OCI-M2 (cell line): ENCODE measurements at regions not wholly inside any gene's neighbourhood (a gene's known extent, or its start where the extent isn't known, plus 50 kb on each side); places are given as distances from the start of the nearest gene placed in this dataset.

Experiments
- DNase-seq: peaks from one replicate; lab custom pipeline; 2025; ENCODE audit not compliant: unreplicated experiment; lab: John Stamatoyannopoulos, UW

DNA sequence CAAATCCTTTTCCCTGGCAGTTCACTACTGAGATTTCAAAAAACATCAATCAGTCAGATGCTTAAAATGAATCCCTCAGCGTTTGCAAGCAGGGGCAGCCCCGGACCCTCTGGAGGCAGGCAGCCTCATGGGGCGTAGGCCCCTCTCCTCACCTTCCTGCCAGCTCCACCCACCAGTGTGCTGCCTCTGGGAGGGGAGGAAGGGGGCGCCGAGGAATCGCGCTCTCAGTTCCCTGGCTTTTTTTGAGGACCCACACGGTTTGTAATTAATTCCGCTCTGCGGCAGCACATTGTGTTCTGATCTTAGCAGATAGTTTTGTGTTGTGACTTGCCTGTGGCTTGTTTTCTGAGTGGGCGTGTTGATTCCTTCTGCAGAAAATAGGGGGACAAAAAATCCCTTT lies 159.9 kb downstream of the KLF13 start:
- no peak for DNase-seq

DNA sequence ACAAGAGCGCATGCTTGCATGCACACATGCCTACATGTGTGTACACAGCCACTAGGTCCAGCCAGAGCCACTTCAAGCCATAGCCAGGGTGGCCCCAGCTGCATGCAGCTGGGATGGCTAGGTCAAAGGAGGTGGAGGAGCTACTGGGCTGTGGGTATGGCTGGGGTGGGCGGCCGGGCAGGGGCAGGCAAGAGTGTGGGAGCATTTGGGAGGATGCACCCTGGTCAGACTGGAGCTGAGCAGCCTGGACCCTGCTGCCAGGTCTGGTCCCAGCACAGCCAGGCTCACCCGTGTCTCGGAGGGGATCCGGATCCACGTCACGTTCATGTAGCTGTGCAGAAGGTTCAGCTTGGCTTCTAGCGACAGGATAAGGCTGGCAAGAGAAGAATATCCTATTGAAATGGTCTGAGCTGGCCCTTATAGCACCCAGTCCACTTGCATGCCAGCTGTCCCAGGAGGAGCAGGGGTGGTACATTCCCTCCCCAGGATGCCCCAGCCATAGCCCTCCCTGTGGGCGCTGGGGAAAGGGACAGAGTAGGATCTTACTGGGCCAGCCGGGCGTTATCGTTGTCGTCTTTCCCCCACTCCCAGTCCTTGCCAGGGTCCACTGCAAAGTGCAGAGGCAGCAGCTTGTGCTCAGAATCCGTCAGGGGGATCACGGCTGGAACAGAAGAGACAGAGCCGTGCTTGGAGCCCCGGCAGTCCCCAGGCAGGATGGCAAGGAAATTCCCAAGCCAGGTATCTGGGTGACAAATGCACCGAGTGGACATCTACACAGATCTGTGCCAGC lies 160.5 kb downstream of the KLF13 start:
- no peak for DNase-seq

DNA sequence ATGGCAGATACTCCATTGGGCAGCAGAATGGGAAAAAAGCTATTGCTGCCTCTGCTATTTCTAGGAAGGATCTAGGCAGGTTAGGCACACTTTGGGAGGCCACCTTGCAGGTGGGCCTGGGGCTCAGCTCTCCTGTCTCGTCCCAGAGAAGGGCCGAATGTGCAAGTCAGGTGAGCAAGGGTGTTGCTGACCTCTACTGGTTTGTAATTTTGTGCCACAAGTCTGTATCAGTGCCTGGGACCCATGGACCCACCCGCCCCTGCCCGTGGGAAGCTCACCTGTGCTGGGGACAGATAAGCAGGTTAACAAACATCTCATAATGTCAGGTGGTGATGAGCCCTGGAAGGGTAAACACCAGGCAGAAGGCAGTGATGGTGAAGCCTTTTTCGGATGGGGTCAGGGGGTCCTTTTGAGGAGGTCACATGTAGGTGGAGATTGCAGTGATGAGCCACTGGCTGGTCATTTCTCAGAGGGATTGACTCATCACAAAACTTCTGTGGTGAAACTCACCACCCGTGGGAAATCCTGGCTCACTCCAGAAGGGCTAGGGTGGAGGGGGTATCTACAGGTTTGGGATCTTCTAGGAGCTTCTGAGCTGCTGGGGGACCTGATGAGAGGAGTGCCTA lies 161.3 kb downstream of the KLF13 start:
- no peak for DNase-seq

DNA sequence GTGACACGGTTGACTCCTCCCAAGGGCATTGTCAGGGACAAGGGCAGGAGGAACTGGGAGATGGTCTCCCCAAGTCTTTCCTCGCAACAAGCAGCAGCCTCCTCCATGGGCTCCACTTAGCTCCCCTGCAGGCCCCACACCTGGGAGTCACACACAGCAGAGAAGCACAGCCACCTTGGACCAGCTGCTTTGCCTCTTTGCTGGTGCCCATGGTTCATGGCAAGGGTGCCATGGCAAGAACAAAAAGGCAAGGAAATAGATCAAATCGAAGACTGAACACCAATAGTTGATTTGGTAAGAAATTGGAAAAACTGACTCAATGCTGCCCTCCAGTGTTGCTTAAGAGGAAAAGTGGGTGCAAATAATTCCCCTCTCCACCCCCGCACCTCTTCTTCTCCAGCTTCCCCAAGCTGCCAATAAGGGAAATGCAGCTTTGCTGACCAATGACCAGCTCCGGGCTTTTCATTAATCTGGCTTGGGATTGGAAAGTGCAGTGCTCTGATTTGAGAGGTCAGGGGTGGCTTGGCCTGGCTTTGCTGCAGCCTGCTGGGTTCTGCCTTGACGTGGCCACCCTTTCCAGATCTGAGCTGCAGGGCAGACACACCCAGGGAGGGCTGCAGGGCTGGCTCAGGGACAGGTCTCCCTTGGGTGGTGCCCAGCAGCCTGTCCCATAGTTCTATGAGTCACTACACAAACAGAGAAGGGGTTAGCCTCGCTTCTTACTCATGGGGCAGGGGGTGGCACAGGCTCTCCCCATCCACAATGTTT lies 162.0 kb downstream of the KLF13 start:
- DNase-seq, result peak; percentile 6

DNA sequence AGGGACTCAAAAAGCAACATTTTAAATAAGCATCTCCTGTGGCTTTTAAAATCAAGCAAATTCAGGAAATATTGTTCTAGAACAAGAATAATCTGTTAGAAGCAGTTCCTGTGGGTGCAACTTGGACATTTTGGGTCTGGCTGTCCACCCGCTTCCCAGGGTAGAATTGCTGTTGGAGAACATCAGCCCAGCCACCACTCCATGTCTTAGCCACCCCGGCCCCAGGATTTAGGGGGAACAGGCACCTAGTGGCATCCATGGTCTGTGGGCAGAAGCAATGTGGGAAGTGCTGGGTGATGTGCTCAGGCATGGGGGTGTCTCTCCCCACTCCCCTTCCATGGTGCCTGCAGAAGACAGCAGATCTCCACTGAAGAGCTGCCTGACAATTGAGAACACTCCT lies 162.6 kb downstream of the KLF13 start:
- DNase-seq, result no peak

DNA sequence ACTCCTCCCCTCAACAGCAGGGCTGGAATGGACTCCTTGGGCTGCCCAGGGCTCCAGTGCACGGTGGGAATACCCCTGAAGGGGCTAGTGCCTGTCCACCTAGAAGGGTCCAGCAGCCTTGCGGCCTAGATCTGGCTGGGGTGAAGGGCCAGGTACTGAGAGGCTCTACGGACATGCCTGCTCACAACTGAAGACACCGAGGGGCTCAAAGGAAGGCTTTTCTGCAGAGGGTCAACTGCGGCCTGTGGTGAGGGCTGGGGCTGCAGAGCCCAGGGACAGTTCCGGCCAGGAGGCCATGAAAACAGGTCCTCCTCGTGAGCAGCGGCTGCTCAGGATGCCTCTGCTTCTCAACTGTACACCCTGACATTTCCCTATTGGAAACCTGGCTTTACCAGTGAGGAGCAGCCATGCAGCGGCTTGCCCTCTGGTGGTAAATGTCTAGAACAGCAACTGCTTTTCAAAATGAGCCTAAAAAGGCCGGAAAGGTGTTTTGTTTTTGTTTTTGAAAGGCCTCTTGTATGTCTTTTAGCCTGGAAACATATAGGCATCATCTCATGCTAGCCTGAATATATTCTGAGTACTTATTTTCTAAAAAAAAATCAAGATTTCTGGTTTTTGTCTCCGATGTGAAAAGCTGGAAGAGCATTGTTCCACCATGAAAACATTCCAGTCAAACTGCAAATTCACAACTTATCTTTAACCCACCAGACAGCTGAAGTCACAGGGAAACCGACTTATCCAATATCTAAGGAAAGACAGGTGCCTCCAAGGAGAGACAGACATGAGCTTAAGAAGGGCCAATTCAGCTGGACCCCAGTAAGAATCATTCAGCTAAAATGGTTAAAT lies 163.4 kb downstream of the KLF13 start:
- DNase-seq, result no peak

DNA sequence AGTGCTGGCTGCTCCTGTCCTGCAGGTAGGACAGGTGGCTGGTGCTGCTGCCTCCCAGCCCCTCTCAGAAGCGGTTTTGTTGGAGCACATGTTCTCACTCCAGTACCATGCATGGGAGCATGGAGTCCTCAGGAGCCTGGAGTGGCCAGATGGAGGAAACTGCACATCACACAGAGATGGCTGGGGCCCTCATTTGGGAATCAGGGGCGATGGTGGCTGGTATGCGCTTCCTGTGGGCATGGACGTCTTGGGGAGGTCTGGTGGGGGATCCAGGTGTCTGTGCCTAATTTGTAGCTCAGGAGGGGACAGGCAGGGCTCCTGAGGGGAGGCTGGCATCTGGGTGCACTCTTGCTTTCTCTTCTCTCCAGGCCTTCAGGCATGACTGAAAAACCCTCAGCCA lies 168.2 kb downstream of the KLF13 start:
- DNase-seq, result no peak

DNA sequence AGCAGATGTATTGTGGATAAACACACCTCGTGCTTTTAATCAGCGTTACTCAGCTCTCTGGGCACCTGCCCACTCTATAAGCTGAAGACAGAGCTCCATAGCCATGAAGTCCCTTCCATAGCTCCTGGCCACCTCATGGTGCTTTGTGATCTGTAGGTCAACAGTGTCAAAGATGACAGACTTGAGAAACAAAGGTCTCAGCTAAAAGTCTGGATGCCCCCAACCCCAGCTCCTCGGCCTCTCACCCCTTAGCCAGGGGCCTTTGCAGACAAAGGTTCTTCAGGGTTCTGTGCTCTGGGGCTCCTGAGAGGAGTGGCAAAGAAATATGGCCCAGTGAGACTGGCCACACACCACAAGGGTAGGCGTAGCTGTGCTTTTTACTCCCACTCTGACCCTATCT lies 168.6 kb downstream of the KLF13 start:
- no peak for DNase-seq

DNA sequence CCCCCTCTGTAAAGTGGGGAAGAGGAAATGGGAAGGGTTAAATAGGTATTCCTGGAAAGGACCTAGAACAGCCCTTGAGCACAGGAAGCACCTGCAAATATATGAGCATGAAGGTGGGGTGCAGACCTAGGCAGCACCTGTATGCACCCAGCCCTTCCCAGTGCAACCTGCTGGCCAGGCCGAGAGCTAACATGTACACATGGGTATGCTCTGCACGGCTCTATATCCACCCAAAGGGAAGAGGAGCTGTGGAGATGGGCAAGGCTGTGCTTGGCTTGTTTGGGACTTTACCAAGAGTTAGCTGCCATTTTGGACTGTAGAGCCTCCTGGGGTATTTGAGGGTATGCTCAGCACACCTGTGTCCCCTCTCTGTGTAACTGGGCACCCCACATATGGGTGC lies 171.2 kb downstream of the KLF13 start:
- no peak for DNase-seq

DNA sequence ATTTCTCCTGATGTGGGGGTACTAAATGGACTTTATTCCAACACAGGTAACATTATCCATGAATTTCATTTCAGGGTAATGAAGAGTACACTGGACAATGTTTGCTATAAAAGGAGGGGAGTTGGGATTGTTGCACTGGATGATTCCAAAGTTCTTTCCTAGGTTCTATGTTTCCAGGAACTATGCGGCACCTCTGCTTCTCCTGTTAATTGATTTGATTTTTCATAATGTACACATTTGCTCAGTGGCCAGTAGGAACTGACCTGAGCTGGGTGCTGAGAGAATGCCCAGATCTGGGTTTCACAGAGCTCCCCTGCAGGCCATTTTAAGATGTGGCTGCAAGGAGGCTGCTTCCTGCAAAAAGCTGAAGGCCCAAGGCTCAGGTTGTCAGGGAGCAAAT lies 171.7 kb downstream of the KLF13 start:
- DNase-seq, result no peak

DNA sequence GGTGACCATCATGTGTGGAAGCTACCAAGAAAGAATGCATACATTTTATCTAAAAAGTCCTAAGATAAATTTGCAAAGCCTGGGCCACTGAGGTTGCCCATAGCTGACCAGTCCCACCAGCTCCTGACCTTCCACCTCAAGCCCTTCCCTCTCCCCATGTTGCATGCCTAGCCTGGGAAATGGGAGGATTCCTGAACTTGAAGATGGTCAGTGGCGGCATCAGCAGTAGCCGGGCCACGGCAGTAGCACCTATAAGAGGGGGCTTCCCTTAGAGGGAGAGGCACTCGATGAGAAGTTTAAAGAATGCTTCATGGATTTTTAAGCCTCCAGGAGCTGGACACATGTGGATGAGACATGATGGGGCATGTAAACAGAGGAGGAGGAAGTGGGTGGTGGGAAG lies 172.1 kb downstream of the KLF13 start:
- DNase-seq, result no peak

DNA sequence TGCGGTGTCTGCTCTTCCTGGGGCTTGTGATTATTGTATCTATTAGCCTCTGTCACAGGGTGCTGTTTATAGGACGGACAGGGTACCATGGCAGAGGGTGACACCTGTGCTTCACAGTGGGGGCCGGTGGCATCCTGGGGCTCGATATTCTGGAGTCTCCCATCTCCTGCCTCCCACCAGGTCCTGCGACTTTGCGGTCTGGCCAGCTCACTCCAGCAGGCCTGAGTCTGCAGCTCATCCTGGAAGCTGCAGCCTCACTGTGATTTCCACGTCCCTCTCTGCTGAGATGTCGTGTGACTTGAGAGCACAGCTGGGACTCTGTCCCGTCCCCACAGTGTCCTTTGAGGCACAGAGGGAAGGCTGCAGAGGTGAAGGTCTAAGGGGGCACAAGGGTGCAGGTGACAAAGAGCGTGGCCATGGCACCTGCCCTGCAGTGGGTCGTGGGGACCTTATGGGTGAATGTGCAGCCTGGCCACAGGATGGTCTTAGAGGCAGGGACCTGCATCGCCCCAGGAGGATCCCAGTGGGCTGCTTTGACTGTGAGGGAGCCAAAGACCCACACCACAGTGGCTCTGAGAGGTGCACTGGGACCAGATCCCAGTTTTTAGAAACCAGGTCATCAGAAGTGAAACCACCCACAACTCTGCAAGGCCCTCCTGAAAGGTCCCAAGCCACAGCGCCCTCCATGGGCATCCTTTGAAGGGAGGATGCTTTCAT lies 172.8 kb downstream of the KLF13 start:
- no peak for DNase-seq

DNA sequence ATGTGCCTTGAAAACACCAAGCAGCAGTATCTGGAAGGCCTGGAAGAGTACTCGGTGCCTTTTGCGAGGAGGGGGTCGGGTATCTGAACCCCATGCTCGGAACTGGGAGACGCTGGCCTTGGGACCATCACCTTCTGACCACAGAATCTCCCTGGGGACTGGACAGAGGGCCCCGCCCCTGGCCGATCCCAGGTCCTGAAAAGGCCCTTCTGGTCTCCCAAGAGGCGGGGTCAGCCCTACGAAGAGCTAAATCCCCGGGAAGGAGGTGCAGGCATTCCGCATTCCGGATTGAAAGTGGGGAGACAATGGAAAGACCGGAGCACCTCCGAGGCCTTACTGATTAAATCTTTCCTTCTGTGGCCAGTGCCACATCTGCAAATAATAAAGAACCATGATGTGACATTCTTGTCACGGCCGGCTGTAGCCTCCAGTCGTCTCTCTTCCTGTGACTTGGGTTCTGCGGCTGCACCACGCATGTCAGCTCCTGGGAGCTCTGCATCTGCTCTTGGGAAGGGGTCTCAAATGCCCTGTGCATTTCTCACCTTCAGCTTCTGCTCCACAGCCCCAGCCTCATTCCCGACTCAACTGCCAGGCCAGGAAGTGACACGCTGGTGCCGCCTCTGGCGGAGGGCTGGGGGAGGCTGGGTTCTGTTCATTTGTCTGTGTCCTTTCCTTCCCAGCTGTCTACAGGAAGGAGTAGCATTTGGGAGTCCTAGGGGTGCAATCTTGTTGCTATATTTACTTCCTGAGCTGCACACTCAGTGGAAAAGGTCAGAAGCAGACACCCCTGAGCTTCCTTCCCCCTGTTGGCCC lies 173.5 kb downstream of the KLF13 start:
- no peak for DNase-seq

DNA sequence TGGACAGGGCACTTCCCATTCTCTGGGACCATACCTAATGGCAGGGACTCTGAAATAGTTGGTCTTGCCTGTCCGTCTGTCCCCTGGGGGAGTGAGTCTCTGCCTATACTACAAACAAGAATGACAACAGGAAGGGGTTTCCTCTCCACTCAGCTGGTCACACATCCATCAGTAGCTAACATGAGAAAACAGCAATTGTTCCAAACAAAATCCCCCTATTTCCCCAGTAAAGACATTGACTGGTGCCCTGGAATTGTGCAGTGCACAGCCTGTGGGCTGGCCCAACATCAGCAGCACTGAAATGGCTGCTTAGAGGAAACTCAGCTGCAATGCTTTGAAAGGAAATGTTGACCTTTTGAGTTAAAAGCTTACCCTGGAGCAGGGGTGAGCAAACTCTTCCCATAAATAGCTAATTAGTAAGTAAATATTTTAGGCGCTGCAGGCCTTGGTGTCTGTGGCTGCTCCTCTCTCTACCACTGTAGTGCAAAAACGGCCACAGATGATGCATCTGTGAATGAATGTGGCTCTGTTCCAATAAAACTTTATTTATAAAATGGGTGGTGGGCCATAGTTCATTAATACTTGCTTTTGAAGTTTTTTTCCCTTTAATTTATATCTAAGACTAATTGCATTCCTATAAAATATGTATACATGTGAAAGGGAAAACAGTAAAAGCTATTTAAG lies 174.3 kb downstream of the KLF13 start:
- no peak for DNase-seq

DNA sequence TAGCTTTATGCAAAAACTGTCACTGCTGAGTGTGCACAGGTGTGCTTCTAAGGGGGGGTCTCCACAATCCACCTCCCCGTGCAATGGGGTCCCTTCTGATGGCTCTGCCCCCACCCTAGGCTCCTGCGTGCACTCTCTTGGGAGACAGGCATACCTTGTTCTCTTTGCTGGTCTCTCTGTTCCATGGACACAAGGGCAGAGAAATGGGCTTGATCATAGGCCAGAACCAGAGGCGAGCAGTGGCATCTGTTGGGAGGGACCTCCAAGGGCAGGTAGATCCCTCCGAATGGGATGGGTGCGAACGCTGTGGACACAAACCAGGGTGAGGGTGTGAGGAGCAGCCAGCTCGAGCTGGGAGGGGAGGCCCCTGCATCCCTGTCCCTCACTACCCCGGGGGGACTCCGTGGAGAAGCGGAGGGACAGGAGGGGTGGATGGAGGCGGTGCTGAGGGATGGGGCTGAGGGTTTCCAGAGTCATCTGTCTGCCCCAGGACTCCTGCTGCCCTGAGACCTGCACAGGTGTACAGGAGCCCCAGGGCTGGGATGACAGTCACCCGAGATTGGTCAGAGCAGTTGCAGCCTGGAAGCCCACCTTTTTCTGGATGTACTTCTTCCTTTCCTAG lies 175.0 kb downstream of the KLF13 start:
- no peak for DNase-seq

DNA sequence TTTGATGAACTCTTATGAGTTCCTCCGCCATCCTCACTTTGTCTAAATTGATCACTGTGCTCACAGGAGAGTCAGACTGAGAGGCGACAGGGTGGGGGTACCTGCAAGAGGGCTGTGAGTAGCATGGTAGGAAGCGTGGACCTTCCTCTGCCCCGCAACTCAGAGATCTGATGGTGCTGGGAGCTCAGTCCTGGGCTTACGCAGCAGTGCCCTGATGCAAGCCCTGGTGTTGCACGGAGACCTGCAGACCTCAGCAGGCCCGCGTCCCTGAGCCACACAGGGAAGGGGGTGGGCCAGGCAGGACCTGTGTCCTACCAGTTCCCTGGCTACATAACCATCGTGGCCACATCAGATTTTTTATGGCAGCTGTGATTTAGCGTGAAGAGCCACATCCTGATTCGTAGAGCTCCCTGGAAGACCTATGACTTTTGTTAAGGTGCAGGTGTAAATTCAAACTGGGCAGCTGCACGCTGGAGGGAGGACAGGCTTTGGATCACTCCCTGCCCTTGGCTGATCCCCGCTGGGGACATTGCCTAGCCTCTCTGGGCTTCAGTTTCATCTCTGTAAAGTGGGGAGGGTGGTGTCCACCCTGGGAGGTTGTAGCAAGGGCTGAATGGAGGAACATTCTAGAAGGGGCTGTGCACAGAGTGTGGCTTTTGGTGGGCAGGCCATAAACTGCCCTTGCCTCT lies 176.1 kb downstream of the KLF13 start:
- DNase-seq, result no peak

DNA sequence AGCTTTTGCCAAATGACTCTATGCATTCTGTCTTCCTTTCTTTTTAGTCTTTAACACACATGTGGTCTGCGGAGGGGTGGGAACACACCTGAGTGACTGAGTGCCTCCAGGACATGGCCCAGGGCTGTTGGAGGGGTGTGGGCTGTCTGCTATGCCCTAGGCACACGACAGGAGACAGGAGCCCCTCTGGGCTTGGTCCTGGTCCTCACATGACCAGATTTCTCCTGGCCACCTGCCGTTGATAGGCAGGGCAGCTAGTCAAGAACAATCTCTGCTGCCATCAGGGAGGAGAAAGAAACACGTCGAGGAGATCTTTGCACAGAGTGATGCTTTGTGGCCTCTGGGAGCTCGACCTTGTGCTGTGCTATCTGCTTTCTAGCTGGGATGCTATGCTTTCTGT lies 176.6 kb downstream of the KLF13 start:
- no peak for DNase-seq

DNA sequence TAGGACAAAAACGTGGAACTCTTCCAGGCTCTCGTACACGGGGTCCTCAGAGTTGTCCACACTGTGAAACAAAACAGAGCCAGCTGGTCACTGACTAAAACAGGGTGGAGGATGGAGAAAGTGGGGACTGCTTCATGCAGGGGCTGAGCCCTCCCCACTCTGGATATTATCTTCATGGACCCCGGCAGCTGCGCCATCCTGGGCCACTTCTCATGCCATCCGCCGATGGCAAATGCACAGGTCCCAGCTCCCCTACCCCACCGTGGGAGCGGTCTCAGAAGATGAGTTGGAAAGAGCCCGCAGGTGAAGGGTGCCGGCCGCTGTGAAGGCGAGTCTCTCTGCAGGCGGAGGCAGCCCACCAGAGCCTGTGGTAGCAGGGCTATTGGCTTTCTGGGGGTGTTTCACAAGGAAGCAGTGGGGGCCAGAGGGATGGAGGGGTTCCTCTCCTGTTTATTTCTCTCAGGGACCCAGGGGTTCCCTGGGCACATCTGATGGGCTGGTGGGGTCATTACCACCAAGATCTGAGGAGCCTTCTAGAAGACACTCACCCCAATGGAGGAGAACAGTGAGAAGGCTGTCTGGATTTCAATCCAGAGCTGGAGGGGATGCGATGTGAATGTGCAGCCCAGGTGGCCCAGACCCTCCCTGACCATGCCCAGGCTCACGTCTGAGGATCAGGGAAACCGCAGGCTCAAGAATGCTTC lies 177.3 kb downstream of the KLF13 start:
- no peak for DNase-seq
